ENCODE measurements at regions not wholly inside any gene's neighbourhood (a gene's known extent, or its start where the extent isn't known, plus 50 kb on each side); places are given as distances from the start of the nearest gene placed in this dataset.

- Histone ChIP-seq H3K9ac (ENCODE audit: extremely low read depth, low read length, poor library complexity, severe bottlenecking) (no peak overlapping the region), H3K27ac (ENCODE audit: low read depth, low read length) (no peak overlapping the region), H3K27me3 (ENCODE audit: control insufficient read depth, insufficient read depth, low read length, poor library complexity, severe bottlenecking) (no peaks in the 10 kb centered on the region), H3K4me1 (ENCODE audit: control insufficient read depth, insufficient read depth, low read length) (no peaks in the 10 kb centered on the region), H3K36me3 (ENCODE audit: control insufficient read depth, insufficient read depth, low read length) (no peaks in the 10 kb centered on the region), H3K4me3 (ENCODE audit: low read length) (no peak overlapping the region), H3K9me3 (ENCODE audit: control insufficient read depth, low read length) (peaks cover 10% of the 10 kb centered on the region)
- H3K27me3 Mint-ChIP-seq (ENCODE audit: insufficient read depth): peaks cover 3% of the 10 kb centered on the region
- peaks cover 17% of the 10 kb centered on the region for H3K9me3 Mint-ChIP-seq
- H3K27ac Mint-ChIP-seq: no peak overlapping the region
- WGBS, 2 experiments (ENCODE audit: insufficient coverage in 1 of 2, insufficient read length in 1 of 2): 96 to 100% methylated on average over 3 to 5 of the region's 5 CpGs
- DNase-seq: no peak
- H3K36me3 Mint-ChIP-seq (ENCODE audit: low read depth): no peaks in the 10 kb centered on the region
- no peak for TF ChIP-seq CTCF (conservative IDR thresholded peaks at IDR 0.05)
- peaks cover 6% of the 10 kb centered on the region for H3K4me1 Mint-ChIP-seq
- H3K4me3 Mint-ChIP-seq: no peak overlapping the region
These were observed 93.5 kb upstream of the TNPO1 start for GRCh38 chr5:72722792-72723452.

DNA sequence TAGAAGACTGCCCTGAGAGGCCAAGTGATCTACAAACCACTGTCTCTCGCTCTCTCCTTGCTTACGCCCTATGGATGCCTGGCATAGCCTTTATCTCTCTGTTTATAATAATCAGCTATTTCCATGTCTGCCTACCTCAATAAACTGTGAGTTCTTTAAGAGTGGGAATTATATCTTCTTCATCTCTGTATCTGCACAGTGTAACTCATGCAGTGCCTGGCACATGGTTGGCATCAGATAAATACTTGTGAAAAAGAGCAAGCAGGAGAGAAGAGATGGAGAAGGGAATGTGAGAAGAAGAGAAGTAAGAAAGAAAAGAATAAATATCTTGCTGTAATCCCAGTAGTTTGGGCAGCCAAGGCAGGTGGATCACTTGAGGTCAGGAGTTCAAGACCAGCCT is 94.6 kb upstream of the TNPO1 start:
- Histone ChIP-seq H3K4me1 (ENCODE audit: control insufficient read depth, insufficient read depth, low read length) (no peaks in the 10 kb centered on the region), H3K36me3 (ENCODE audit: control insufficient read depth, insufficient read depth, low read length) (no peaks in the 10 kb centered on the region), H3K27me3 (ENCODE audit: control insufficient read depth, insufficient read depth, low read length, poor library complexity, severe bottlenecking) (no peaks in the 10 kb centered on the region), H3K4me3 (ENCODE audit: low read length) (no peak overlapping the region), H3K27ac (ENCODE audit: low read depth, low read length) (no peak overlapping the region), H3K9ac (ENCODE audit: extremely low read depth, low read length, poor library complexity, severe bottlenecking) (no peak overlapping the region), H3K9me3 (ENCODE audit: control insufficient read depth, low read length) (no peaks in the 10 kb centered on the region)
- no peak for DNase-seq
- Mint-ChIP-seq H3K9me3 (peaks cover 9% of the 10 kb centered on the region), H3K4me3 (no peak overlapping the region), H3K27ac (no peak overlapping the region), H3K27me3 (ENCODE audit: insufficient read depth) (peaks cover 3% of the 10 kb centered on the region), H3K36me3 (ENCODE audit: low read depth) (no peaks in the 10 kb centered on the region), H3K4me1 (peaks cover 6% of the 10 kb centered on the region)
- 96% methylated on average over 2 of the region's 2 CpGs; no CpG with 5 or more reads in 1 of the 2 experiments for WGBS, 2 experiments (ENCODE audit: insufficient coverage in 1 of 2, insufficient read length in 1 of 2)
- no peak for TF ChIP-seq CTCF (conservative IDR thresholded peaks at IDR 0.05)

- Histone ChIP-seq H3K27ac (ENCODE audit: low read depth, low read length) (no peak overlapping the region), H3K27me3 (ENCODE audit: control insufficient read depth, insufficient read depth, low read length, poor library complexity, severe bottlenecking) (no peaks in the 10 kb centered on the region), H3K4me3 (ENCODE audit: low read length) (no peak overlapping the region), H3K36me3 (ENCODE audit: control insufficient read depth, insufficient read depth, low read length) (no peaks in the 10 kb centered on the region), H3K9me3 (ENCODE audit: control insufficient read depth, low read length) (no peaks in the 10 kb centered on the region), H3K9ac (ENCODE audit: extremely low read depth, low read length, poor library complexity, severe bottlenecking) (no peak overlapping the region), H3K4me1 (ENCODE audit: control insufficient read depth, insufficient read depth, low read length) (no peaks in the 10 kb centered on the region)
- Mint-ChIP-seq H3K27ac (no peak overlapping the region), H3K4me3 (no peak overlapping the region), H3K27me3 (ENCODE audit: insufficient read depth) (peaks cover under 1% of the 10 kb centered on the region), H3K9me3 (no peaks in the 10 kb centered on the region), H3K36me3 (ENCODE audit: low read depth) (no peaks in the 10 kb centered on the region), H3K4me1 (peaks cover 6% of the 10 kb centered on the region)
- no peak for DNase-seq
- 89% methylated on average over 4 of the region's 4 CpGs; no CpG with 5 or more reads in 1 of the 2 experiments for WGBS, 2 experiments (ENCODE audit: insufficient coverage in 1 of 2, insufficient read length in 1 of 2)
- no peak for TF ChIP-seq CTCF (conservative IDR thresholded peaks at IDR 0.05)
These were observed 96.3 kb upstream of the TNPO1 start for GRCh38 chr5:72720205-72720604.
